K562 (cell line): ENCODE measurements at regions not wholly inside any gene's neighbourhood (a gene's known extent, or its start where the extent isn't known, plus 50 kb on each side); places are given as distances from the start of the nearest gene placed in this dataset.

Source experiments
- ARID4B ChIP-seq: sonication (generic); formaldehyde crosslinking; IDR thresholded peaks from 2 replicates; pipeline ENCODE4 v1.8.0; 2022; ENCODE audit warnings: mild to moderate bottlenecking, missing genetic modification reagents
- BCLAF1 ChIP-seq, 2 experiments: fragments of 450-650 bp in 1 of 2; IDR thresholded peaks; 2 replicates each; pipeline ENCODE4 v1.6.1; 2011 to 2017; ENCODE audit warnings: low read depth in 2 of 2, antibody characterized with exemption in 1 of 2, borderline replicate concordance in 1 of 2, low read length in 1 of 2, mild to moderate bottlenecking in 1 of 2, mixed read lengths in 1 of 2; ENCODE audit not compliant: control insufficient read depth in 1 of 2
- CHD1 ChIP-seq: fragments of 200-600 bp; sonication (generic); IDR thresholded peaks from one replicate; pipeline ENCODE4 v1.6.1; 2012; ENCODE audit warnings: mild to moderate bottlenecking, moderate library complexity, low read length, inconsistent platforms
- GTF2F1 ChIP-seq: IDR thresholded peaks from 2 replicates; pipeline ENCODE4 v1.6.1; 2011; ENCODE audit warnings: low read depth, low read length, improper control_type of control experiment
- NR3C1 ChIP-seq: sonication (generic); formaldehyde crosslinking; IDR thresholded peaks from 2 replicates; pipeline ENCODE4 v1.8.1; 2022; ENCODE audit warnings: missing genetic modification reagents
- RERE ChIP-seq: sonication (generic); formaldehyde crosslinking; IDR thresholded peaks from 2 replicates; pipeline ENCODE4 v1.8.0; 2023; ENCODE audit warnings: missing genetic modification reagents, mild to moderate bottlenecking, borderline replicate concordance
- TFAM ChIP-seq: fragments of 250-450 bp; sonication (Bioruptor Pico); conservative IDR thresholded peaks from 2 replicates; pipeline ENCODE4 v1.5.0; 2021; ENCODE audit warnings: mild to moderate bottlenecking, moderate library complexity
- ZBTB8A ChIP-seq: fragments of 450-650 bp; IDR thresholded peaks from 2 replicates; pipeline ENCODE4 v1.6.1; 2018; ENCODE audit warnings: mild to moderate bottlenecking, moderate library complexity; ENCODE audit not compliant: partially characterized antibody
- ZNF263 ChIP-seq: sonication (generic); formaldehyde crosslinking; IDR thresholded peaks from 2 replicates; pipeline ENCODE4 v1.8.0; 2022; ENCODE audit warnings: mild to moderate bottlenecking, missing genetic modification reagents, borderline replicate concordance
- TF ChIP-seq, protein P1 (sequence below), 3 experiments: IDR thresholded peaks in 2 of 3; conservative IDR thresholded peaks in 1 of 3; 2 replicates each; pipeline ENCODE4 v1.5.1; 2011 to 2012; ENCODE audit warnings: low read length in 3 of 3, mild to moderate bottlenecking in 3 of 3, control low read depth in 2 of 3, improper control_type of control experiment in 1 of 3, inconsistent platforms in 1 of 3, low read depth in 1 of 3, mixed read lengths in 1 of 3, moderate library complexity in 1 of 3; ENCODE audit not compliant: insufficient read depth in 2 of 3

- no peak for TF ChIP-seq ZBTB8A
- no peak for TF ChIP-seq CHD1
- TF ChIP-seq, protein P1, sequence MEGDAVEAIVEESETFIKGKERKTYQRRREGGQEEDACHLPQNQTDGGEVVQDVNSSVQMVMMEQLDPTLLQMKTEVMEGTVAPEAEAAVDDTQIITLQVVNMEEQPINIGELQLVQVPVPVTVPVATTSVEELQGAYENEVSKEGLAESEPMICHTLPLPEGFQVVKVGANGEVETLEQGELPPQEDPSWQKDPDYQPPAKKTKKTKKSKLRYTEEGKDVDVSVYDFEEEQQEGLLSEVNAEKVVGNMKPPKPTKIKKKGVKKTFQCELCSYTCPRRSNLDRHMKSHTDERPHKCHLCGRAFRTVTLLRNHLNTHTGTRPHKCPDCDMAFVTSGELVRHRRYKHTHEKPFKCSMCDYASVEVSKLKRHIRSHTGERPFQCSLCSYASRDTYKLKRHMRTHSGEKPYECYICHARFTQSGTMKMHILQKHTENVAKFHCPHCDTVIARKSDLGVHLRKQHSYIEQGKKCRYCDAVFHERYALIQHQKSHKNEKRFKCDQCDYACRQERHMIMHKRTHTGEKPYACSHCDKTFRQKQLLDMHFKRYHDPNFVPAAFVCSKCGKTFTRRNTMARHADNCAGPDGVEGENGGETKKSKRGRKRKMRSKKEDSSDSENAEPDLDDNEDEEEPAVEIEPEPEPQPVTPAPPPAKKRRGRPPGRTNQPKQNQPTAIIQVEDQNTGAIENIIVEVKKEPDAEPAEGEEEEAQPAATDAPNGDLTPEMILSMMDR (IDR thresholded peaks at IDR 0.05 in 2 of 3, conservative IDR thresholded peaks at IDR 0.05 in 1 of 3; ENCODE audit: insufficient read depth in 2 of 3, low read depth in 1 of 3, low read length in 3 of 3) = no peak
- no peak for TF ChIP-seq BCLAF1 (IDR thresholded peaks at IDR 0.05; ENCODE audit: borderline replicate concordance in 1 of 2, control insufficient read depth in 1 of 2, low read depth in 2 of 2, low read length in 1 of 2)
- no peak for TF ChIP-seq ARID4B (CRISPR knock-in tag)
- TF ChIP-seq GTF2F1 = no peak
- TF ChIP-seq TFAM (CRISPR knock-in tag) = no peak
- TF ChIP-seq RERE (CRISPR knock-in tag) = no peak
- no peak for TF ChIP-seq ZNF263 (CRISPR knock-in tag)
- no peak for TF ChIP-seq NR3C1 (CRISPR knock-in tag)
These were observed 1635.4 kb upstream of the SLC10A2 start for GRCh38 chr13:104701591-104701990.
